GM21423 (cell line): ENCODE measurements at regions not wholly inside any gene's neighbourhood (a gene's known extent, or its start where the extent isn't known, plus 50 kb on each side); places are given as distances from the start of the nearest gene placed in this dataset.

ENCODE experiments used
- ATAC-seq: cut with Tn5 transposase; IDR thresholded peaks from one replicate; pipeline ENCODE4 v1.9.1; 2021; ENCODE audit warnings: mild to moderate bottlenecking, moderate library complexity; ENCODE audit not compliant: unreplicated experiment

GRCh38 chr20:11324990-11325389 is 592.7 kb upstream of the BTBD3 start:
- ATAC-seq, result no peak

GRCh38 chr20:11328839-11329238 is 588.9 kb upstream of the BTBD3 start:
- ATAC-seq, result no peak

- ATAC-seq, result no peak
Measured at GRCh38 chr20:11329271-11329670, 588.4 kb upstream of the BTBD3 start.

- no peak for ATAC-seq
Measured at GRCh38 chr20:11331096-11331495, 586.6 kb upstream of the BTBD3 start.

- ATAC-seq, result no peak
Measured at GRCh38 chr20:11332381-11332780, 585.3 kb upstream of the BTBD3 start.

GRCh38 chr20:11333634-11334033 is 584.1 kb upstream of the BTBD3 start:
- no peak for ATAC-seq

DNA sequence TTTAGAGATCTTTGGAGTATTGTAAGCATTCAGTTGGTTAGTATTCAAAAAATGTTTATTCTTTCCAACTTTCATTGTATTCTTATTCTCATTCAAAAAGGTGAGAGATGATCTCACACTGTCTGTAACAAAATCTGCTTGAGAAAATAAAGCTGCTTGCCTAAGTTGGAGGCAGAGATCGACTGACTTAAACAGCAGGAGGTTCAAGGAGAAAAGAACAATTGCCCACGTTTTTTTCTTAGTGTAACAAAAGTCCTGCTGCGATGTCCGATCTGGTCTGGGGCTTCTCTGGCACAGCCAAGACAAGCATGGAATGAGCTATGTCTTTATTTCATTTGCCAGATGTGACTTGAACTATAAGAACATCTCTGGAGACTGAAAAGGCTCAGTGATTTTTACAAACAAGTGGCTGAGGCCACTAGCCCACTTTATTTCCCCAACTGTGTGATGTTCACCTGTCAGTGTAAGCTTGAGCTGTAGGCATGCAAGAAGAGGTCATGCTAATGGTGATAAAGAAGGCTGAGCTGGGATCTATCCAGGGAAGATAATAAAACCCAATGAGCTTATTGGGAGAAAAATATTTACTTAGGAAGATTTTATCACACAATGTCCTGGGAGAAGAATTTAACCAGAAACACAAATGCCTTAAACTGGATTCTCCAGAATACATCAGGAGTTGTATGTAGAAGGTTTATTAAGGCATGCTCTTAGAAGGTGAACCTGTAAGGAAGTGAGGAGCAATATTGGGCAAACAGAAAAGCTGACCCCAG is 580.1 kb upstream of the BTBD3 start:
- ATAC-seq, result no peak

DNA sequence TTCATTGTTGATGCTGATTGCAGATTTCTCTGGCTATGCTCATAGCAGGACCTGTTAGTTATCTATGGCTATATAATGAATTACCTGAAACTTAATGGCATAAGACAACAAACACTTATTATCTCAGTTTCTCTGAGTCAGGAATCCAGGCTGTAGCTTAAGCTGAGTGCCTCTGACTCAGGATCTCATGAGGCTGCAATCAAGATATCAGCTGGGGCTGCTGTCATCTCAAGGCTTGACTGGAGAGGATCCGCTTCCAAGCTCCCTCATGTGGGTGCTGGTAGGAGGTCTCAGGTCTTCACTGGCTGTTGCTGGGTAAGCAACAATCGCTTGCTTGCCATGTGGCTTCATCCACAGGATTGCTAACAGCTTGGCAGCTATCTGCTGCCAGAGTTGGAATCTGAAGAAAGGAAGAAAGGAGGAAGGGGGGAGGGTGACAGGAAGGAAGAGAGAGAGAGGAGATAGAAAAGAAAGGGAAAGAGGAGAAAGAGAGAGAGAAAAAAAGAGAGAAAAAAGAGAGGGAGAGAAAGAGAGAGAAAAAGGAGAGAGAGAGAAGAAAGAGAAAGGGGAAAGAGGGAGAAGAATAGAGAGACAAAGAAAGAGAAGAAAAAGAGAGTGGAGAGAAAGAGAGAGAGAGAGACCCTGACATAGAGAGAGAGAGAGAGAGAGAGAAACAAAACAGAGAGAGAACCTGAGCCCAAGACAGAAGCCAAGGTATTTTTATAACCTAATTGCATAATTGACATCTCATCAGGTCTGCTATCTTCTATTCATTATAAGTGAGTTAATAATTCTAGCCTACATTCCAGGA is 579.0 kb upstream of the BTBD3 start:
- no peak for ATAC-seq

- ATAC-seq, result no peak
Measured at GRCh38 chr20:11344939-11345338, 572.8 kb upstream of the BTBD3 start.

DNA sequence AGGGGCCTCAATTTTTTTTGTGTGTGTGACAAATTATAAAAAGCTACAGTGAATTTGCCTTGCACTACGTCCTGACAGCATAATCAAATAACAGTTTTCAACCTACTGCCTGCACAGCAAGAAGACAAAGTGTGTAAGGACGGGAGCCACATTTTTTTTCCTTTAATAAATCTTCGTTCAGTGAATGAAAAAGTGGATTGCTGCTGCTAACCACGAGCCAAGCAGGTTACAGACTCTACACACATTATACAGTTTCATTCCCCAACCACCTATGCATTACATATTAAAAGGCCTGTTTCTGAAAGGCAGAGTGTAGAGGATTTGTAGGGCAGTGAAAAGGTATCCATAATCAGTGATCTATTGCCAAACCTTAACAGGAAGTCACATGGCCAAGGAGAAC is 570.0 kb upstream of the BTBD3 start:
- no peak for ATAC-seq

GRCh38 chr20:11350126-11351005 is 567.3 kb upstream of the BTBD3 start:
- no peak for ATAC-seq

- no peak for ATAC-seq
Measured at GRCh38 chr20:11352041-11352440, 565.7 kb upstream of the BTBD3 start.

DNA sequence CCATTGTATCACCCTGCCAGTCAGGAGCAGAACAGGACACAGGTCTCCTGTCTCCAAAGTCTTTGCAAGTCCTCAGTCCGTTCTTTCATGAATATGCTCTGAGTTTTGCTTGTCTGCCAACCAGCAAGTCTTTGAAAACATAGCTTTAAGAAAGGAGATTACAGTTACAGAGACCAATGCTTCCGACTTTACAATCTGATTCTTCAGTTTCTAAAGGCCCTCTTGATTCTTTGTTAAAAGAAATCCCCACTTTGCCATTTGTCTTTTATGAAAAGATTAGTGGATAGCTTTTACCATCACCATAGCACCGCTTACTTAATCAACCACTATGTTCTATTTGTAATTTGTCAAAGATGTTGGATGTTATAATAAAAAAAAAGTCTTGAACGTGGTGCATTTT is 562.8 kb upstream of the BTBD3 start:
- ATAC-seq, result no peak

DNA sequence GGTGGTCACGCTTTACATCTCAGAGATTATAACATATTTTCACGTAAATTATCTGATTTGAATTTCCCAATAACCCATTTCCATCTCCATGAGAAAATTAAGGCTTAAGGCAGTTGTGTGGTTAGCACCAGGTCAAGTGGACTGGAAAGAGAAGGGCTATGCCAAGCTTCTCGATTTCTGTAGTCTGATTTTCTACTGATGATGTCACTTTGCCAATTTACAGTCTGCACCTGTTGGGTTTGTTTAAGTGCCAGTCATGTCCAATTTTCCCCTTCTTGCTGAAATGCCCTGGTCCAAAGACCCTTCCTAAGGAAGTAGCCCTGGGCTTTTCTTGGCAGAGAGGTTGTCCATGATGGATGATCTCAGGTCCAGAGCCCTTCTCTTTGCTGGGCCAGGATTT is 562.3 kb upstream of the BTBD3 start:
- ATAC-seq, result no peak

GRCh38 chr20:11356061-11356460 is 561.6 kb upstream of the BTBD3 start:
- ATAC-seq, result no peak

GRCh38 chr20:11362450-11362849 is 555.2 kb upstream of the BTBD3 start:
- ATAC-seq, result no peak

GRCh38 chr20:11364736-11365135 is 553.0 kb upstream of the BTBD3 start:
- ATAC-seq, result no peak

GRCh38 chr20:11366660-11367059 is 551.0 kb upstream of the BTBD3 start:
- no peak for ATAC-seq

DNA sequence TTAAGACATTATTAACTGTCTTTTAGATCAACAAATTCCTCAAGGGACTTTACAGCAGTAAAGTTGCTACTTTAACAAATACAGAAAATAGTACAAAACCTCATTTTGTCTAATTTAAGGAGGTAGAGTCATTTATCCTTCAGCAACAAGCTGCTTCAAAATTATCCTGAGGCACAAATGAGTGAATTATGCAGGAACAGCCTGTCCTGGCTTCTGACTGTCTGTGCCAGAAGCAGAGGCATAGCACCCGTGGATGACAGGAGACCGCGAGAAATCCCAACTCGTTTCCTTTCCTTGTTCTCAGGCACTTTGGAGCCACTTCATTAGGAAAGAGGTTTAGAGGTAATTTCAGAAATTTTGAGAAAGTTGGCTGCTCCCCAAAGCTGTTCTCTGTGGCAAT is 549.2 kb upstream of the BTBD3 start:
- no peak for ATAC-seq

DNA sequence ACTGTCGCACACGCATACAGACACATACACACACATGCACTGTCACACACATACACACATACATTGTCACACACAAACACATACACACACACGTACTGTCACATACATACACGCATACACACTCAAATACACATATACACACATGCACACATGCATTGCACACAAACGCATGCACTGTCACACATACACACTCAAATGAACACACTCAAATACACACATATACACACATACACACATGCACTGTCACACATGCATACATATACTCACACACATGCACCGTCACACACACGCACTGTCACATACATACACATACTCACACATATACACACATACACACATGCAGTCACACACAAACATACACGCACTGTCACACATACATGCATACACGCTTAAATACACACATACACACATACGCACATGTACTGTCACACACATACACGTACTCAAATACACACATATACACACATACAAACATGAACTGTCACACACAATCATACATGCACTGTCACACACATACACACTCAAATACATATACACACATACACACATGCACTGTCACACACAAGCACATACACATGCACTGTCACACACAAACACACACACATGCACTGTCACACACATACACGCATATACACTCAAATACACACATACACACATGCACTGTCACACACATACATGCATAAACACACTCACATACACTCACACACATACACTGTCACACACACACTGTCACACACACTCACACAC is 548.6 kb upstream of the BTBD3 start:
- ATAC-seq, result no peak

- no peak for ATAC-seq
Measured at GRCh38 chr20:11371831-11372230, 545.9 kb upstream of the BTBD3 start.
